Dermis microvascular lymphatic vessel endothelial cell (primary cell): ENCODE measurements at regions not wholly inside any gene's neighbourhood (a gene's known extent, or its start where the extent isn't known, plus 50 kb on each side); places are given as distances from the start of the nearest gene placed in this dataset.
"Not testable (repeated sequence)": the region's sequence is repeated elsewhere in the genome, so short reads cannot be mapped to it uniquely, and the experiment has no call there.

Experiments
- DNase-seq, 2 donors: peaks; one replicate each; pipeline versions ENCODE4 v3.0.0 to v3.0.0-alpha.2; 2010; ENCODE audit warnings: low read depth in 2 of 2

- no peak for DNase-seq
Measured at GRCh38 chr12:116429826-116430360, 129.3 kb upstream of the MAP1LC3B2 start.

GRCh38 chr12:116430911-116431565, 128.1 kb upstream of the MAP1LC3B2 start:
- DNase-seq, result no peak

- no peak for DNase-seq
Measured at GRCh38 chr12:116431677-116432300, 127.4 kb upstream of the MAP1LC3B2 start.

- DNase-seq, result no peak
Measured at GRCh38 chr12:116432314-116432750, 126.8 kb upstream of the MAP1LC3B2 start.

GRCh38 chr12:116433249-116433648, 125.9 kb upstream of the MAP1LC3B2 start:
- no peak for DNase-seq

GRCh38 chr12:116434155-116435011, 124.8 kb upstream of the MAP1LC3B2 start:
- peak; percentile 50 to 67 for DNase-seq

GRCh38 chr12:116435984-116436383, 123.2 kb upstream of the MAP1LC3B2 start:
- DNase-seq, result no peak

- DNase-seq, result no peak
Measured at GRCh38 chr12:116436561-116437249, 122.5 kb upstream of the MAP1LC3B2 start.

GRCh38 chr12:116441292-116441691, 117.9 kb upstream of the MAP1LC3B2 start:
- DNase-seq, result no peak

GRCh38 chr12:116442304-116442703, 116.9 kb upstream of the MAP1LC3B2 start:
- DNase-seq, result no peak

GRCh38 chr12:116442946-116443345, 116.2 kb upstream of the MAP1LC3B2 start:
- no peak for DNase-seq

GRCh38 chr12:116443821-116444589, 115.2 kb upstream of the MAP1LC3B2 start:
- DNase-seq, result no peak

- no peak for DNase-seq
Measured at GRCh38 chr12:116444590-116444943, 114.6 kb upstream of the MAP1LC3B2 start.

- no peak for DNase-seq
Measured at GRCh38 chr12:116448165-116448739, 110.9 kb upstream of the MAP1LC3B2 start.

GRCh38 chr12:116450406-116450910, 108.7 kb upstream of the MAP1LC3B2 start:
- no peak for DNase-seq

- not testable (repeated sequence) for DNase-seq
Measured at GRCh38 chr12:116452975-116453374, 106.2 kb upstream of the MAP1LC3B2 start.

- DNase-seq, result no peak
Measured at GRCh38 chr12:116453631-116454030, 105.5 kb upstream of the MAP1LC3B2 start.

GRCh38 chr12:116454076-116454475, 105.1 kb upstream of the MAP1LC3B2 start:
- no peak for DNase-seq

GRCh38 chr12:116454950-116455447, 104.2 kb upstream of the MAP1LC3B2 start:
- peak; percentile 82 to 97 for DNase-seq
